ENCODE measurements at regions not wholly inside any gene's neighbourhood (a gene's known extent, or its start where the extent isn't known, plus 50 kb on each side); places are given as distances from the start of the nearest gene placed in this dataset.

GRCh38 chr3:24850245-24850644 lies 355.6 kb upstream of the THRB start:
- DNase-seq, result no peak

- no peak for DNase-seq
Observed at GRCh38 chr3:24853685-24854490, 359.2 kb upstream of the THRB start.

- no peak for DNase-seq
Observed at GRCh38 chr3:24854748-24855147, 360.1 kb upstream of the THRB start.

- no peak for DNase-seq
Observed at GRCh38 chr3:24857945-24858344, 363.3 kb upstream of the THRB start.

- DNase-seq, result no peak
Observed at GRCh38 chr3:24863215-24863614, 368.6 kb upstream of the THRB start.

GRCh38 chr3:24867783-24868182 lies 373.1 kb upstream of the THRB start:
- DNase-seq, result no peak

- no peak for DNase-seq
Observed at GRCh38 chr3:24881239-24881638, 386.6 kb upstream of the THRB start.

- no peak for DNase-seq
Observed at GRCh38 chr3:24886501-24886900, 391.9 kb upstream of the THRB start.

GRCh38 chr3:24890012-24890411 lies 395.4 kb upstream of the THRB start:
- no peak for DNase-seq

GRCh38 chr3:24899373-24899772 lies 404.7 kb upstream of the THRB start:
- DNase-seq, result no peak

- no peak for DNase-seq
Observed at GRCh38 chr3:24899901-24900603, 405.4 kb upstream of the THRB start.

GRCh38 chr3:24905266-24905665 lies 410.6 kb upstream of the THRB start:
- DNase-seq, result no peak

GRCh38 chr3:24907106-24907505 lies 412.5 kb upstream of the THRB start:
- no peak for DNase-seq

- DNase-seq, result no peak
Observed at GRCh38 chr3:24911076-24911475, 416.4 kb upstream of the THRB start.

- no peak for DNase-seq
Observed at GRCh38 chr3:24915639-24916038, 421.0 kb upstream of the THRB start.

- no peak for DNase-seq
Observed at GRCh38 chr3:24917908-24918307, 423.3 kb upstream of the THRB start.

- DNase-seq, result no peak
Observed at GRCh38 chr3:24923570-24923969, 428.9 kb upstream of the THRB start.

- DNase-seq, result no peak
Observed at GRCh38 chr3:24929521-24929920, 434.9 kb upstream of the THRB start.

GRCh38 chr3:24933401-24933800 lies 438.8 kb upstream of the THRB start:
- DNase-seq, result no peak

- DNase-seq, result no peak
Observed at GRCh38 chr3:24936574-24936973, 441.9 kb upstream of the THRB start.

GRCh38 chr3:24937228-24937627 lies 442.6 kb upstream of the THRB start:
- no peak for DNase-seq

GRCh38 chr3:24937780-24938179 lies 443.1 kb upstream of the THRB start:
- no peak for DNase-seq

- no peak for DNase-seq
Observed at GRCh38 chr3:24943961-24944360, 449.3 kb upstream of the THRB start.

GRCh38 chr3:24944805-24945520 lies 450.3 kb upstream of the THRB start:
- no peak for DNase-seq

Measured in NCI-H2029 treated with DMSO at 0.1 percent for 48 hours (cell line).